Left renal cortex interstitium (tissue), 4 donors: ENCODE measurements at regions not wholly inside any gene's neighbourhood (a gene's known extent, or its start where the extent isn't known, plus 50 kb on each side); places are given as distances from the start of the nearest gene placed in this dataset.

Experiments used
- DNase-seq, 4 donors: peaks; one replicate each; pipeline ENCODE4 v3.0.0-alpha.2; 2013; ENCODE audit warnings: low read depth in 4 of 4, low spot score in 2 of 4, missing footprints in 1 of 4

GRCh38 chr3:804211-804610, 288.6 kb upstream of the CNTN6 start:
- no peak for DNase-seq

- no peak for DNase-seq
These were observed 287.5 kb upstream of the CNTN6 start for GRCh38 chr3:805326-805725.

DNA sequence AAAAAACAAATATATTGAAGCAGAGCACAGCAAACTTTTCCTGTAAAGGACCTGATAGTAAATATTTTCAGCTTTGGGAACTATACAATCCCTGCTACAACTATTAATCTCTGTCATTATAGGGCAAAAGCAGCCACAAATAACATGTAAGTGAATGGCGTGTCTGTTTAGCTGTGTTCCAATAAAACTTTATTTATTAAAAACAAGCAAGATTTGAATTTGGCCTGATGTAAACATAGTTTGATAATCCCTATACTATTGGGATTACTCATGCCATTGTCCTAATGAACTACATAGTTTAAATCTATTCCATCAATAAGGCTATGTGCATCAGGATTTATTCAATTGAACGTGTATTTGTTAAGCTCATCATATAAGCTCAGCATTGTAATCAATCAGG, 286.8 kb upstream of the CNTN6 start:
- DNase-seq = no peak

- DNase-seq = no peak
These were observed 276.2 kb upstream of the CNTN6 start for GRCh38 chr3:816605-817004.

GRCh38 chr3:834679-835078, 258.1 kb upstream of the CNTN6 start:
- no peak for DNase-seq

- no peak for DNase-seq
These were observed 257.7 kb upstream of the CNTN6 start for GRCh38 chr3:835096-835495.

DNA sequence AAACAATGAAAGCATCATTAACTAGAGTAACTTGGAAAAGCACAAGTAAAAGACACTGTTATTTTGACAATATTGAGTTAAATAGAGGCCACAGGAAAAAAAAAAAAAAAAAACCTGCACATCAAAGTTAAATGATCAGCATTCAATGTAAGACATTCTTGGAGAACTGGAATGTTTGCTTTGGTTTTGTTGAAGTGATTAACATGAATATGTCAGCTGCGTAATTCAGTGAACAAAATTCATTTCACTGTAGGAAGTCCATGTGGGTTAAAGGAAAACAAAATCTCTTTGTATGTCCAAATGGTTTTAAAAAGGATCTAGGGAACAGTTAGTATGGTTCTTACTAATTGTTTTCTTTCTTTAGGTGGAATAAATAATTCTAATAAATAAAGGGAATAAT, 252.8 kb upstream of the CNTN6 start:
- DNase-seq = no peak

DNA sequence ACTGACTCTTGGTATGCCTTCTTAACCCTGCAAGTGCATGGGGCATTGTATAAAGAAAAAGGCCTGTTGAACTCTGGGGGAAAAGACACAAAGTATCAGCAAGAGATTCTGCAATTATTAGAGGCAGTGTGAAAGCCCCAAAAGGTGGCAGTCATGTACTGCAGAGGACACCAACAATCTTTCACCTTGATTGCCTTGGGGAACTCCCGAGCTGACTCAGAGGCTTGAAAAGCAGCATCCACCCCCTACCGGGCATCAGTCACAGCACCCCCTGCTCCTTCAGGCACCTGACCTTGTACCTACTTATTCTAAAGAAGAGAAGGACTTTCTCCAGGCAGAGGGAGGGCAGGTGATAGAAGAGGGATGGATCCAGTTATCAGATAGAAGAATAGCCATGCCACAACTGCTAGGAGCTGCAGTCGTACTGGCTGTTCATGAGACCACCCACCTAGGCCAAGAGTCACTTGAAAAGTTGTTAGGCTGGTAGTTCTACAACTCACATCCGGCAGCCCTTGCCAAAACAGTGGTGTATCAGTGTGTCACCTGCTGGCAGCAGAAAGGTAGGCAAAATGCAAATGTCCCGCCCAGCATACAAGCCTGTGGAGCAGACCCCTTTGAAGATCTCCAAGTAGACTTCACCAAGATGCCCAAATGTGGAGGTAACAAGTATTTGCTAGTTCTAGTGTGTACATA, 241.6 kb upstream of the CNTN6 start:
- DNase-seq = no peak

DNA sequence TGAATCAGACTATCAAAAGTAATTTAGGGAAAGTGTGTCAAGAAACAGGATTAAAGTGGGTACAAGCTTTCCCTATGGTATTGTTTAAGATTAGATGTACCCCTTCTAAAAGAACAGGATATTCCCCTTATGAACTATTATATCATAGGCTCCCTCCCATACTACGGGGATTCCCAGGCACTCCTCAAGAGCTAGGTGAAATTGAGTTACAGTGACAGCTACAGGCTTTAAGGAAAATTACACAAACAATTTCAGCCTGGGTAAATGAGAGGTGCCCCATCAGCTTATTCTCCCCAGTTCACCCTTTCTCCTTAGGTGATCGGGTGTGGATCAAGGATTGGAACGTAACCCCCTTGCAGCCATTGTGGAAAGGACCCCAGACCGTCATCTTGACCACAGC, 240.8 kb upstream of the CNTN6 start:
- DNase-seq = no peak

- no peak for DNase-seq
These were observed 239.3 kb upstream of the CNTN6 start for GRCh38 chr3:853489-853888.

DNA sequence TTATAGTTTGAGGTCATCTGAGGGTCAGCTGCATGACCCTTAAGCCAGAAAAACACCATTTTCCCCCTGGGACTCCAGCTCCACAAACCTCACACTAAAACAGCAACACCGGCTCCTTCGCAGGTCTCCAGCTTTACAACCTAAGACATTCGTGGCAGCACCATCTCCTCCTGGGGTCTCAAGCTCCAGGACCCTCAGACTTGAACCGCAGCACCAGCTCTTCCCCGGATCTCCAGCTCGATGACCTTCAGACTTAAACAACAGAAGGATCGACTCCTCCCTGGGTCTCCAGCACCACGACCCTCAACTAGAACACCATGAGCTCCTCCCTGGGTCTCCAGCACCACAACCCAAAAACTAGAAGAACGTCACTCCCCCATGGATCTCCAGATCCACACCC, 233.7 kb upstream of the CNTN6 start:
- no peak for DNase-seq

DNA sequence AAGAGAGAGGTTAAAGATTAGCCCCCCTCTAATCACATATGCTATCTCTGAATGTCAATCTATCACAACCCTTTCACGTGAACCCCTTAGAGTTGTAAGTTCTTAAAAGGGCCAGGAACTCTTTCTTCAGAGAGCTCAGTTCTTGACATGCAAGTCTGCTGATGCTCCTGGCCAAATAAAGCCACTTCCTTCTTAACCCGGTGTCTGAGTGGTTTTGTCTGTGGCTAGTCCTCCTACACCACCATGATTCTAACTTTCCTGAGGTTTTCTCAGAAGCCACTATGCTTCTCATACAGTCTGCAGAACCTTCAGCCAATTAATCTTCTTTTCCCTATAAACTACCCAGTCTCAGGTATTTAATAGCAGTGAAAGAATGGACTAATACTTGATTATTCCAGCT, 231.1 kb upstream of the CNTN6 start:
- DNase-seq = no peak

- no peak for DNase-seq
These were observed 223.6 kb upstream of the CNTN6 start for GRCh38 chr3:869269-869668.

- no peak for DNase-seq
These were observed 223.1 kb upstream of the CNTN6 start for GRCh38 chr3:869734-870133.

DNA sequence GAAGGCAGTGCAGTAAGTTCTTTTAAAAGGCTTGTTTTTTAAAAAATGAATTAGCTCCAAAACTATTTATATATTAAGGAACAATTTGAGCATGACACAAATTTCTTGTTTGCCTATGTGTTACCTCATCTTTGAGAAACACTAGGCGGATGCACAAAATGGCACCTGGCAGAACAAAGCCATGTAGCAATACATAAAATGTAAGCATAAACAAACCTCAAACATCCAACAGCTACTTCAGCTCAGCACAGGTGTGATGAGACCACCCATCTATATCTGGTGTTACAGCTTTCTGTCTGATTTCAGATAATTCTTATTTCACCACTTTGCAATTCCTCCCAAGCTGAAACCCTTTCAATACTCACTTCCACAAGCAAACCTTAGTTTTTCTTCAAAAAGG, 221.2 kb upstream of the CNTN6 start:
- DNase-seq = no peak

GRCh38 chr3:877001-877400, 215.8 kb upstream of the CNTN6 start:
- DNase-seq = no peak

DNA sequence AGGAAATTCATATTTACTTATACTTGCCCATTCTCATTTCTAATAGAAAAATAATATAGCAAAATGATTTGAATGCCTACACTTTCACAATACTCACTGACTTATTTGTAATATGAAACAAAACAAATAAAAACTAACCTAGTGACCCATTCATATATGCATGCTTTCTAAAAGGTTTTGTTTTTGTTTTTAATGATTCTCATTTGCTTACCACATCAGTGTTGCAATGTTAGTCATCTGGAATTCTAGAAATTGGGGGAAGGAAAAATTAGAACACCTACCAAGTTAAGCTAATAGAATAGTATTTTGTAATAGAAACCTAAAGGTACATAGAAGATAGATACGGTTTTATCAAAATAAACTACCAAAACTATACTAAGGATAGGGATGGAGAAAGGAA, 214.1 kb upstream of the CNTN6 start:
- DNase-seq = no peak

GRCh38 chr3:880371-880770, 212.5 kb upstream of the CNTN6 start:
- DNase-seq = no peak

GRCh38 chr3:882533-882932, 210.3 kb upstream of the CNTN6 start:
- no peak for DNase-seq

- DNase-seq = no peak
These were observed 190.7 kb upstream of the CNTN6 start for GRCh38 chr3:901953-902778.

- DNase-seq = no peak
These were observed 187.6 kb upstream of the CNTN6 start for GRCh38 chr3:905217-905616.

GRCh38 chr3:906739-907138, 186.1 kb upstream of the CNTN6 start:
- no peak for DNase-seq
